ENCODE measurements at regions not wholly inside any gene's neighbourhood (a gene's known extent, or its start where the extent isn't known, plus 50 kb on each side); places are given as distances from the start of the nearest gene placed in this dataset.

GRCh38 chr19:16026131-16026530 is 50.2 kb upstream of the TPM4 start:
- Mint-ChIP-seq H3K4me3 (ENCODE audit: unreplicated experiment) (no peak overlapping the region), H3K27ac (ENCODE audit: low read depth, unreplicated experiment) (no peak overlapping the region), H3K27me3 (ENCODE audit: insufficient read depth, unreplicated experiment) (no peaks in the 10 kb centered on the region), H3K9me3 (ENCODE audit: unreplicated experiment) (no peaks in the 10 kb centered on the region), H3K36me3 (ENCODE audit: insufficient read depth, unreplicated experiment) (peaks cover 6% of the 10 kb centered on the region), H3K4me1 (ENCODE audit: insufficient read depth, unreplicated experiment) (peaks cover 4% of the 10 kb centered on the region)
- no peak for DNase-seq (ENCODE audit: unreplicated experiment)
- ChIA-PET CTCF (interaction anchor here (0.5 to 1.6 kb wide), 4 partner anchors 15 to 235 kb away, joined by 3 to 4 read pairs (median 3); no protein-coding TSS in a partner anchor), POLR2A (no interaction called here)
- BruUV-seq (replicated peaks): no TSS peak
- intact Hi-C loops (cut with micrococcal nuclease): loop anchor here (5.0 kb wide), 1 partner anchor 399 kb away; no protein-coding TSS in a partner anchor
- TF ChIP-seq, protein P1, sequence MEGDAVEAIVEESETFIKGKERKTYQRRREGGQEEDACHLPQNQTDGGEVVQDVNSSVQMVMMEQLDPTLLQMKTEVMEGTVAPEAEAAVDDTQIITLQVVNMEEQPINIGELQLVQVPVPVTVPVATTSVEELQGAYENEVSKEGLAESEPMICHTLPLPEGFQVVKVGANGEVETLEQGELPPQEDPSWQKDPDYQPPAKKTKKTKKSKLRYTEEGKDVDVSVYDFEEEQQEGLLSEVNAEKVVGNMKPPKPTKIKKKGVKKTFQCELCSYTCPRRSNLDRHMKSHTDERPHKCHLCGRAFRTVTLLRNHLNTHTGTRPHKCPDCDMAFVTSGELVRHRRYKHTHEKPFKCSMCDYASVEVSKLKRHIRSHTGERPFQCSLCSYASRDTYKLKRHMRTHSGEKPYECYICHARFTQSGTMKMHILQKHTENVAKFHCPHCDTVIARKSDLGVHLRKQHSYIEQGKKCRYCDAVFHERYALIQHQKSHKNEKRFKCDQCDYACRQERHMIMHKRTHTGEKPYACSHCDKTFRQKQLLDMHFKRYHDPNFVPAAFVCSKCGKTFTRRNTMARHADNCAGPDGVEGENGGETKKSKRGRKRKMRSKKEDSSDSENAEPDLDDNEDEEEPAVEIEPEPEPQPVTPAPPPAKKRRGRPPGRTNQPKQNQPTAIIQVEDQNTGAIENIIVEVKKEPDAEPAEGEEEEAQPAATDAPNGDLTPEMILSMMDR (IDR thresholded peaks at IDR 0.05; ENCODE audit: unreplicated experiment): no peak
